Ammon's horn (tissue), 1 donor: ENCODE measurements at regions not wholly inside any gene's neighbourhood (a gene's known extent, or its start where the extent isn't known, plus 50 kb on each side); places are given as distances from the start of the nearest gene placed in this dataset.
A peak's percentile ranks its signal among the peaks of the same experiment; 100 is the strongest.
"Not testable (repeated sequence)": the region's sequence is repeated elsewhere in the genome, so short reads cannot be mapped to it uniquely, and the experiment has no call there.

Experiments used
- DNase-seq: peaks from one replicate; pipeline ENCODE4 v3.0.0-alpha.2; 2016; ENCODE audit warnings: low spot score

DNA sequence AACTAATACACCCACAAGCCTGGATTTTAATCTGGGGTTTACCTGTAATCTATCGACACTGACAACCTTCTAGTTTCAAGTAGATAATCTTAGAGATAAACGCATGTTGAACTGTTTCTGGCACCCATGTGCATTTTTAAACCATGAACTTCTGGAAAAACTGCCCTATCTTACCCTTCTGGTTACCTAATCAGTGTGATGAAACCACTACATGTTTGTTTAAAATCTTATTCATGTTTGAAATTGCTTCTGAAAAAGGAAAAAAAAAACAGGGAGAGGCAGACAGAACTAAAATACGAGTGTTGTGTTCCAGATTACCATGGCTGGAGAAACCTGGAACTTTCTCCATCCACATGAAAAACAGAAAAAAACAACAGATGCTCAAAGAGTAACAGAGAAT lies 139.3 kb downstream of the MID1IP1 start:
- DNase-seq: no peak

- no peak for DNase-seq
Measured at GRCh38 chrX:38941675-38942074, 140.4 kb downstream of the MID1IP1 start.

GRCh38 chrX:38943120-38943519 lies 141.9 kb downstream of the MID1IP1 start:
- DNase-seq: no peak

DNA sequence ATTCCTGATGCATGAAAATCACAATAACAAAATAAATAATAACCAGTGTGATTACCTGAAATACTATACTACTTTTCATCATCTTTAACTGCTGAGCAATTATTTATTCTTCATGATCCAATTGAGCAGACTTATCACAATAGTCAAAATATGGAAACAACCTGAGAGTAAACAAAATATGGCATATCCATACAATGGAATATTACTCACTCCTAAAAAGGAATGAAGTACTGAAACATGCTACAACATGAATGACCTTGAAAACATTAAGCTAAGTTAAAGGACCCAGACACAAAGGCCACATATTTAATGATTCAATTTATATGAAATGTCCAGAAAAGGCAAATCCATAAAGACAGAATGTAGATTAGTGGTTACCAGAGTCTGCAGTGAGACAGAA lies 146.8 kb downstream of the MID1IP1 start:
- DNase-seq: no peak

DNA sequence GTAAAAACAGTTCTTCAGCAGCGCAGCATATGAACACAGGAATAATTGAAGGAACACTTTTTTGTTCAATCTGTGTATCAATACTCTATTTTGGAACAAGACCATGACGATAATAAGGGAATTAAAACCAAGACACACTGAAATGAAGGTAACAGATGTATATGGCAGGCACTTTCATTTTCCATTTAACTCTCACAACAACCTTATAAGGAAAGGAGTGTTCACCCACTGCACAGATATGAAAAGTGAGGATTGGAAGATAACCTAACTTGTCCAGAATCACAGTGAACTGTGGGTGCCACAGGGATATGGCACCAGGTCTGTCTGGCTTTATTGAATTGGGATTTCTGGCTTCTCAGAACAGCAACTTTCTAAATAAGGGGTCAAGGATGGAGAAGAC lies 153.3 kb downstream of the MID1IP1 start:
- DNase-seq: no peak

DNA sequence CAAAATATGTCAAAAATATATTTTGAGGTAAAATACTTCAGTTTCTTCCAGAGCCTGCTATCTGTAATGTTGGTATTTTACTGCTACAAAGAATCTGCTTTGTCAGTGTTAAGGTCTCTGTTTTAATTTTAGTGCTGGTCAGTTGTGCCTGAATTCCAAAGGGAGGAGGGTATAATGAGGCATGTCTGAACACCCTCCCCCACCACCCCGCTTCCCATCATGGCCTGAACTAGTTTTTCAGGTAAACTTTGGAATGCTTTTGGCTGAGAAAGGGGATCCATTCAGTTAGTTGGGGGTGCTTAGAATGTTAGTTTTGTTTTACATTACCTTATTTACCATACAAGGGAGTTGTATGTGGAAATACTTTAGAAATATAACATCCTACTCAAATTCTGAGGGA lies 158.5 kb downstream of the MID1IP1 start:
- no peak for DNase-seq

GRCh38 chrX:38960137-38960536 lies 158.9 kb downstream of the MID1IP1 start:
- no peak for DNase-seq

- no peak for DNase-seq
Measured at GRCh38 chrX:38961936-38962335, 160.7 kb downstream of the MID1IP1 start.

GRCh38 chrX:38963244-38963643 lies 162.0 kb downstream of the MID1IP1 start:
- not testable (repeated sequence) for DNase-seq

- peak; percentile 3 for DNase-seq
Measured at GRCh38 chrX:38965888-38966287, 164.6 kb downstream of the MID1IP1 start.

GRCh38 chrX:38968344-38969216 lies 167.3 kb downstream of the MID1IP1 start:
- peak; percentile 13 for DNase-seq

- no peak for DNase-seq
Measured at GRCh38 chrX:38970074-38970473, 168.8 kb downstream of the MID1IP1 start.

DNA sequence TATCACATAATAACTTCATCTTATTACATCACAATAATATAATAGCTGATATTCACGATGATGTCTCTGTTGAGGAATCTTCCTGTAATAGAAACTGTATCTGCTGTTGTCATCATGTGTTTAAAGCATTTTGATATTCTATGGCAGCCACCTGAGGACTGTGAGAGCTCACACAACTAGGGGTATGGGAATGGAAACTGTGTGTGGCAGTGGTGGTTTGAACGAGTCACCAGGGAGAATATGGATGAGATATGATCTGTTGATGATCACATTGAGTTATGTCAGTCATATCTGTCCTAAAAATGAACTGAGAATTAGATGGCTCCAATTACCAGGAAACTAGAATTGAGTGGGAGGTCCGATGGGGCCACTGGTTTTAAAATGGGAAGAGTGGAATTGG lies 169.6 kb downstream of the MID1IP1 start:
- no peak for DNase-seq

DNA sequence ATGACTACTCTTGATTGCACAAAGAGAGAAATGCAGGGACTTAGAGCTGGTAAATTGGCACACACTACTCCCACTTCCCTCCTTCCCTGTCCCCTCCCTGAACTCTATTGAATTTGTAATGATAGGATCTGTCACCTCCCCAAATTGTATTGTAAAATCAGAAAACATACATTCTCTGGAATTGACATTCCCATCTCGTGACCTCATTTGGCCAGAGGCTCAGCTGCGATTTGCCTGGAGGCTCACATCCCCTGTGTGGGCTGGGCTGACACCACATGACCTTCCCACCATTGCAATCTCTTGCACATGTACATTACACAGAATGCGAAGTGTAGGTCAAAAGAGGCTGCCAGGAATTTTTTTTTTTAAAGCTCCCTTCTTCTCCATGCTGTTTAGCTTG lies 172.1 kb downstream of the MID1IP1 start:
- no peak for DNase-seq

DNA sequence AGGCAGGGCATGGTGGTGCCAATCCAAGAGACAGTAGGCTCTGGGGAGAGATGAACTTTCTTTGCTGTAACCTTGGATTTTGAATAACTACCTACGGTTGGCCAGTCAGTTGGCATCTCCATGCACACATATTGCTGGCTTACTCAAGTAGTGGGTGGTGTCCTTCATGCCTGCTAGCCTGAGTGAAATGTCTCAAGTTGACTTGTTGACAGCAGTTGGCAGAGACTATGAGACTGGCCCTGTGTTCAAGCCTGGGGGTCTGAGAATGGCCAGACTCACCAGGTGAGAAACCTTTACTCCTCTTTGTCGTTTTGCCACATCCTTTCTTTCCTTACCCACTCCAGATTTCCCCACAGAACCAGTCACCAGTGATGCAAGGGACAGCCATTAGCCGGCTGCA lies 173.3 kb downstream of the MID1IP1 start:
- DNase-seq: no peak

DNA sequence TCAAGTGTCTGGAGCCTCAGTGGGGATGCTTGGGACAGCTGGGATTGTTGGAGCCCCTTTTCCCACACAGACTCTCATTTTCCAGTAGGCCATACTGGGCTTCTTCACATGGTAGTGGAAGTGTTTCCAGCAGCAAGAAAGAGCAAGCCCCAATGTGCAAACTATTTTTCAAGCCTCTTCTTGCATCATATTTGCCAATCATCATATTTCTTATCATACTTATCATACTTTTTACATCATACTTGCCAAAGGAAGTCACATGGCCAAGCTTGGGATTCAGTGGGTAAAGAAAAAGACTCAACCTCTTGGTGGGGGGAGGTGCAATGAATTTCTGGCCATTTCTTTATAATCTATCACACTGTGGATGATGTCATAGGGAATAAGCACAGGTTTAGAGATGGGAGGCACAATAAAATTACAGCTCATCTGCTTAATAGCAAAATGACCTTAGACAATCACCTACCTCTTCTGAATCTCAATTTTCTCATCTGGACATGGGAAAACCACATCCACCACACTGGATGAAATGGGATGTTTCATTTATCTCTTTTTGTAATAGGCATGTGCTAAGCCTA lies 174.2 kb downstream of the MID1IP1 start:
- DNase-seq: no peak

DNA sequence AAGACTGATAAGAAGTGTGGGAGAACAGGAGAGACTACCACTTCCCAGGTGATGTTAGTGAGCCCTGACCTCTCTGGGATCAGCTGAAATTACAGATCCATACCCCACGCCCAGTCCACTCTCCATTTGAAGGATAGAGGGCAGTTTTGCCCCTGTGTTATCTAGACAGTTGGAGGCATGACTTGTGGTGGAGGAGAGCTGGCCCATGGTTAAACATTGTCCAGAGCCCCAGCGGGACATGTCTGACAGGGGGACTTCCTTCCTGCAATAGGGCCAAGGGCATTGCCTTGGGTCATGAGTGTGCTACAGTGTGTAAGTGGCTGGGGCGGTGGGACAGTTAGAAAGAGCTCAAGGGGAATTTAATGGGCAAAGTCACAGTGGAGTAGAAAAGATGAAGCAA lies 181.1 kb downstream of the MID1IP1 start:
- no peak for DNase-seq

- no peak for DNase-seq
Measured at GRCh38 chrX:38982843-38983242, 181.6 kb downstream of the MID1IP1 start.

DNA sequence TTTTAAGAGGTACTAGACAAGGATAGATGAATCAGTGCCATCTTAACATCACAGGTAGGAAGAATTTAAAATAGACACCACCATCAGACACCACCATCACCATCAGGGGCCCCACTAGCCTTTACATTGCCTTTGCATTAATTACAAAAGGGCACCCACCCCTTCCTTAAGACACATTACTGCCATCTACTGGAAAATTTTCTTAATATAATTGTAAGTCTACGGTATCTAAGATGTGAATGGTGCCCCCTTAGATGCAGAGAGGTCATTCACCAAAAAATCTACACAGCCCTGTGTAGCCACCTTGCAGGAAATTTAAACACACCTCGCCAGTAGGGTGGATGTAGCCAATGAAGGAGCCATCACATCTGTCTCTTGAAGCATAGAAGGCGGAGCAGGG lies 184.1 kb downstream of the MID1IP1 start:
- peak; percentile 4 for DNase-seq

DNA sequence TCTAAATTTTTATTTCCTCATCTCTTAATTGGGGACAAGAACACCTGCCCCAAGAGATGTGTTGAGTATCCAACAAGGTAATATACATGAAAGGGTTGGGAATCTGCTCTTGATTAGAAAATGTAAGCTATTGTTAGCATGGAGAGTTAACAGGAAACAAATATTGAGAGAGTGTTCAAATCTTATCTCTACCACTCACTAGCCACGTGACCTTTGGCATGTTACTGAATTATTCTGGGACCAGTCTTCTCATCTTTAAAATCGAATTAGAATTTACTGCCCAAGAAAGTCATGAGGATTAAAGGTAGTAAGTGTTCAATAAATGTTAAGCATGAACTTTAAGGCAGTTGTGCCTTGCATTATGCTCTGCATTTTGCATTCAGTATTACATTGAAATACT lies 184.7 kb downstream of the MID1IP1 start:
- no peak for DNase-seq

DNA sequence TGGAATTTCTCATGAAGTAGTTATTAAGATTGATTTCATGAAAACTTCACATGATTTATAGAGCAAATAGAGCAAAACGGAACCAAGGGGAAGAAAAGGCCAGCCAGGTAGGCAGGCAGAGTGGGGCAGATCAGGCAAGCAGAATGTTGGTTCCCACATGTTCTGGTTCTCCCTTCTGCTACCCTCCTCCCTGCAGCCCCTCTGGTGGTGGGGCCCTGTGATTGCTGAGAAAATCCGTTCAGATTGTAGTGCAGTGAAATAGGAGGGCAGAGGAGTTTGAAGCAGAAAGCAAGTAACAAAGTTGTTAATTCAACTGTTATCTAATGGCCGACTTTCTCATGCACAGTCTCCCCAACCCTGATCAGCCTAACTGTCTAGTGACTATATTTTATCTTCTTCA lies 185.3 kb downstream of the MID1IP1 start:
- no peak for DNase-seq

DNA sequence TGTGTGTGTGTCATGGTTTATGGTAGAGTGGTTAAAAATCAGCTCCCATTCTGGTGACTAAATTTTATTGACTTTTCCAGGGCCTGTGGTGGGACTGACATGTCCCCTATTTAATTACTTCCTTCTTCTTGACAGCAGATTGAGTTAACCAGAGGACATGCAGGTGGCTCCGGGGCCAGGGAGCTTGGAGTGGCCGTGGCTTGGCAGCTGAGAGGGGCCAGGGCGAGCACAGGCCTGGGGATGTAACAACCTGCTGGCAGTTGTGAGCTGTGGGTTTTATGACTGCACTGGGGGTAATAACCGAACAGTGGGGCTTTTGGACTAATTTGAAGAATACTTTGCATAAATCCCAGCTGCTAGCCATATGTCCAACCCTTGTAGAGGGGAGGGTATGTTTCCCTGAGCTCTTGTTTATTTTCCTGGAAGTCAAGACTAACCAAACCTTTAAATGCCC lies 186.0 kb downstream of the MID1IP1 start:
- no peak for DNase-seq

GRCh38 chrX:38988301-38988700 lies 187.0 kb downstream of the MID1IP1 start:
- DNase-seq: no peak

DNA sequence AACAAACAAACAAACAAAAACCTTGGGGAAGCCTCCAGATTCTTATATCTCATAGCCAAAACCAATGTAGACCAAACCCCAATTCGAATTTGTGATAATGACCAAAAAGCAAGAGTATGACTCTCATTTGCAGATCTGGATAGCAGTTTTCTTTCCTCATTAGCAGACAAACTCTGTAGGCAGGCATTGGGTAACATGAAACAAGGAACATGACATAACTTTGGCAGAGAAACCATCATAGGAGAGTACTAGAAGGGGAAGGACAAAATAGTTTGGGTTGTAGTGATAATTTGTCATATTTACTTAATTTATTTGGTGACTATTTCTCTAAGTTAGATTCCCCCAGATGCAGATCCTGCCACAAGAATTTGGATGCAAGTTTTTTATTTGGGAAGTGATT lies 187.8 kb downstream of the MID1IP1 start:
- DNase-seq: no peak
